Left lobe of liver (tissue), 2 donors: ENCODE measurements at regions not wholly inside any gene's neighbourhood (a gene's known extent, or its start where the extent isn't known, plus 50 kb on each side); places are given as distances from the start of the nearest gene placed in this dataset.
A peak's percentile ranks its signal among the peaks of the same experiment; 100 is the strongest.

Experiments
- ATAC-seq: fragments of 200-7000 bp; cut with Tn5 transposase; one replicate; pipeline ENCODE4 v1.9.1; 2020; ENCODE audit warnings: mild to moderate bottlenecking, moderate library complexity
- DNase-seq: peaks from one replicate; pipeline ENCODE4 v3.0.0-alpha.2; 2020; ENCODE audit warnings: low spot score
- donor health status: DM: no; HTN: no; CAD: no; lungs with moderate emphysema.
- donor health status: DM: no; HTN: yes; CAD: no.

- DNase-seq (no peak), ATAC-seq (no peak)
Measured at GRCh38 chr4:35100932-35101331, 1143.4 kb downstream of the ARAP2 start.

- DNase-seq (no peak), ATAC-seq (no peak)
Measured at GRCh38 chr4:35102066-35102465, 1142.2 kb downstream of the ARAP2 start.

- DNase-seq = no peak
- no peak for ATAC-seq
Measured at GRCh38 chr4:35105486-35105885, 1138.8 kb downstream of the ARAP2 start.

GRCh38 chr4:35106091-35106734, 1138.1 kb downstream of the ARAP2 start:
- ATAC-seq (no peak), DNase-seq (no peak)

GRCh38 chr4:35124106-35124505, 1120.2 kb downstream of the ARAP2 start:
- no peak for DNase-seq
- no peak for ATAC-seq

GRCh38 chr4:35125995-35126712, 1118.2 kb downstream of the ARAP2 start:
- ATAC-seq = peak; percentile 87

GRCh38 chr4:35138449-35138848, 1105.9 kb downstream of the ARAP2 start:
- no peak for ATAC-seq
- no peak for DNase-seq

More at GRCh38 chr4:35125995-35126712, 1118.2 kb downstream of the ARAP2 start:
- peak; percentile 57 for DNase-seq

GRCh38 chr4:35147761-35148160, 1096.6 kb downstream of the ARAP2 start:
- ATAC-seq = no peak
- no peak for DNase-seq

- ATAC-seq (peak; percentile 74), DNase-seq (no peak)
Measured at GRCh38 chr4:35151816-35152572, 1092.3 kb downstream of the ARAP2 start.

- ATAC-seq (no peak), DNase-seq (no peak)
Measured at GRCh38 chr4:35163168-35163567, 1081.1 kb downstream of the ARAP2 start.

- DNase-seq (no peak), ATAC-seq (no peak)
Measured at GRCh38 chr4:35164063-35164462, 1080.3 kb downstream of the ARAP2 start.

GRCh38 chr4:35166466-35166865, 1077.8 kb downstream of the ARAP2 start:
- no peak for DNase-seq
- ATAC-seq = no peak

- ATAC-seq = no peak
Measured at GRCh38 chr4:35167385-35167784, 1076.9 kb downstream of the ARAP2 start.

GRCh38 chr4:35175487-35175886, 1068.8 kb downstream of the ARAP2 start:
- DNase-seq = no peak
- no peak for ATAC-seq

More at GRCh38 chr4:35167385-35167784, 1076.9 kb downstream of the ARAP2 start:
- no peak for DNase-seq

- ATAC-seq (no peak), DNase-seq (no peak)
Measured at GRCh38 chr4:35175894-35176293, 1068.4 kb downstream of the ARAP2 start.

GRCh38 chr4:35182451-35182850, 1061.9 kb downstream of the ARAP2 start:
- ATAC-seq = no peak

GRCh38 chr4:35189988-35190613, 1054.2 kb downstream of the ARAP2 start:
- DNase-seq (no peak), ATAC-seq (no peak)

More at GRCh38 chr4:35182451-35182850, 1061.9 kb downstream of the ARAP2 start:
- no peak for DNase-seq

GRCh38 chr4:35201403-35201802, 1042.9 kb downstream of the ARAP2 start:
- DNase-seq = no peak

GRCh38 chr4:35216636-35217035, 1027.7 kb downstream of the ARAP2 start:
- no peak for DNase-seq
- no peak for ATAC-seq

More at GRCh38 chr4:35201403-35201802, 1042.9 kb downstream of the ARAP2 start:
- no peak for ATAC-seq

- ATAC-seq = no peak
- no peak for DNase-seq
Measured at GRCh38 chr4:35217331-35217730, 1027.0 kb downstream of the ARAP2 start.

GRCh38 chr4:35228313-35228712, 1016.0 kb downstream of the ARAP2 start:
- no peak for ATAC-seq
- no peak for DNase-seq
